Urothelium cell line (cell line): ENCODE measurements at regions not wholly inside any gene's neighbourhood (a gene's known extent, or its start where the extent isn't known, plus 50 kb on each side); places are given as distances from the start of the nearest gene placed in this dataset.
"Not testable (repeated sequence)": the region's sequence is repeated elsewhere in the genome, so short reads cannot be mapped to it uniquely, and the experiment has no call there.

ENCODE experiments used
- DNase-seq: peaks from one replicate; pipeline ENCODE4 v3.0.0; 2011; ENCODE audit warnings: low spot score, mixed read lengths
- FAIRE-seq: peaks from 2 replicates; lab custom pipeline; 2011; peaks lifted over from hg19 to GRCh38; lab: Jason Lieb, UNC

DNA sequence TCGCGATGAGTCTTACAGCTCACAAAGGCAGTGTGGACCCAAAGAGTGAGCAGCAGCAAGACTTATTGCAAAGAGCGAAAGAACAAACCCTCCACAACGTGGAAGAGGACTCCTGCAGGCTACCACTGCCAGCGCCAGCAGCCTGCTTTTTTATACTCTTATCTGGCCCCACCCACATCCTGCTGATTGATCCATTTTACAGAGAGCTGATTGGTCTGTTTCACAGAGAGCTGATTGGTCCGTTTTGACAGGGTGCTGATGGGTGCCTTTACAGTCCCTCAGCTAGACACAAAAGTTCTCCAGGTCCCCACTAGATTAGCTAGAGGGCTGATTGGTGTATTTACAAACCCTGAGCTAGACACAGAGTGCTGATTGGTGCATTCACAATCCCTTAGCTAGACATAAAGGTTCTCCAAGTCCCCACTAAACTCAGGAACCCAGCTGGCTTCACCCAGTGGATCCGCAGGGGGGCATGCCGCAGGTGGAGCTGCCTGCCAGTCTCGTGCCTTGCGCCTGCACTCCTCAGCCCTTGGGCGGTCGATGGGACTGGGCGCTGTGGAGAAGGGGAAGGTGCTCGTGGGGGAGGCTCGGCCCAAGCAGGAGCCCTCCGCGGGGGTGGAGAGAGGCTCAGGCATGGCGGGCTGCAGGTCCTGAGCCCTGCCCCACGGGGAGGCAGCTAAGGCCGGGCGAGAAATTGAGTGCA is 75.7 kb downstream of the QDPR start:
- FAIRE-seq: not testable (repeated sequence)

GRCh38 chr4:17433827-17434226 is 78.1 kb downstream of the QDPR start:
- DNase-seq: no peak
- FAIRE-seq: no peak

More for the DNA sequence above, 75.7 kb downstream of the QDPR start:
- not testable (repeated sequence) for DNase-seq

- DNase-seq (no peak), FAIRE-seq (no peak)
These were observed 83.9 kb downstream of the QDPR start for GRCh38 chr4:17427991-17428390.

DNA sequence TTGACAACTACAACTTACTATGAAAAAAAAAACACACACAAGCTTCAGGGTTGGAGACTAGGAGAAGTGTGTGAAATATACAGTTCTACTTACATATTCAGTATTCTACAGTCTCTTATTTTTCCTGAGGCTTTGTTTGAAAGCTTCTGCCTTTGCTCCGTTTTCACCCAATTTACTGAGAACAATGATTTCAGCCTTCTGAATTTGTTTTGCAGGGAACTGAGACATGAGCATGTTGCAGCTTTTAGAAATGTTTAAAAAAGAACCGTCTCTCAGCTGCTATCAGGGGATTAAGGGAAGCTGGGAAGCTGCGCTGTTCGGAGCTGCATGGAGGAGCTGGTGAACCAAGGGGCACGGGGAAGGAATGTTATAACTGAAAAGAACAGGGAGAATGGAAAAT is 85.7 kb downstream of the QDPR start:
- no peak for DNase-seq
- no peak for FAIRE-seq

DNA sequence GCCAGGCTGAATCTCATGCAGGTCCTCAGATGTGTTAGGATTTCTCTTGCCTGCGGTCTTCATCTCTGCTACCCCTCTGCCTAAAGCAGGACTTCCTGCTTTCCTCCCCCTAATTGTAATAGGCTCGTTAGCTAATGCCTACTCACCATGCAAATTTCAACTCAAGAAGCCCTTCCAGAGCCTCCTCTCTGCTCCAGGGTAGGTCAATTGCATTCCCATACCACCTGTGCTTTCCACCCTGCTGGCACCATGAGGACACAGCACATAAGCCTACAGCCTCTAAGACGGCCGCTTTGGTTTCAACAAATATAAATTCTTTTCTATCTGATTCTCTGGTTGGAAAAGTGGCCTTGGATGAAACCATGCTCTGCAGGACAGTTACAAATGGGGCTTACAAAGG is 93.9 kb downstream of the QDPR start:
- no peak for FAIRE-seq

GRCh38 chr4:17414392-17414791 is 97.5 kb downstream of the QDPR start:
- DNase-seq (no peak), FAIRE-seq (no peak)

More for the DNA sequence above, 93.9 kb downstream of the QDPR start:
- DNase-seq: no peak

DNA sequence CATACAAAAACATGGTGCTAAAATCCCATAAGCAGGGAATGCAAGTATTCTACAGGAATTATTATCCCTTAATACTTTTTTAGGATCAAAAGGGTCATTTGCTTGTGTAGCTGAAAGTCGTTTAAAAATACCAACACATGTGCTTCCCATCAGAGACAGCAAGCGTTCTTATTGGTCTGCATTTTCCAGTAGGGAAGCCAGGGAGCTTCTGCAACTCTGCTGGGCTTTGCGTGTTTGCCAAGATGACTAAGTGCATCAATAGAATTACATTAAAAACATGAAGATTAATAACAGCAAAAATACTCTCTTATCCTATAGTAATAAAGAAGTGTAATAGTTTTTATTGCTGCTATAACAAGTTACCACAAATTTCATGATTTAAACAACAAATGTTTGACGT is 111.2 kb downstream of the QDPR start:
- DNase-seq: no peak
- no peak for FAIRE-seq

- DNase-seq (no peak), FAIRE-seq (no peak)
These were observed 113.1 kb downstream of the QDPR start for GRCh38 chr4:17398805-17399204.

- DNase-seq (no peak), FAIRE-seq (no peak)
These were observed 113.9 kb downstream of the QDPR start for GRCh38 chr4:17398035-17398434.

GRCh38 chr4:17397611-17398010 is 114.3 kb downstream of the QDPR start:
- FAIRE-seq (no peak), DNase-seq (no peak)

DNA sequence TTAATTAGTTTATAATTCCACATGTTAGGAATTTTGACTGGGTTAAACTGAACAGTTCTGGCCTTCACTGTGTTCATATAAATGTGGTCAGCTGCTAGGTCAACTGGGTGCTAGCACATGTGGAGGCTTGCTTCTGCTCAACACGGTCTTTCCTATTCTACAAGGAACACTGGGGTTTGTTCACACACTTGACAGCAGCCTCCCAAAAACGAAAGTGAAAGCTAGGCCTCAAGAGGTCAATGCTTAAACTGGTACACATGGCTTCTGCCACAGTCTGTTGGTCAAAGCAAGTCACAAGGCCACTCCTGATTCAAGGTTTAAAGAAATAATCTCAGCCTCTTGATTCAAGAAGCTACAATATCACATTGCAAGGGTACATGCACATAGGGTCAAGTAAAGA is 126.5 kb downstream of the QDPR start:
- no peak for FAIRE-seq

DNA sequence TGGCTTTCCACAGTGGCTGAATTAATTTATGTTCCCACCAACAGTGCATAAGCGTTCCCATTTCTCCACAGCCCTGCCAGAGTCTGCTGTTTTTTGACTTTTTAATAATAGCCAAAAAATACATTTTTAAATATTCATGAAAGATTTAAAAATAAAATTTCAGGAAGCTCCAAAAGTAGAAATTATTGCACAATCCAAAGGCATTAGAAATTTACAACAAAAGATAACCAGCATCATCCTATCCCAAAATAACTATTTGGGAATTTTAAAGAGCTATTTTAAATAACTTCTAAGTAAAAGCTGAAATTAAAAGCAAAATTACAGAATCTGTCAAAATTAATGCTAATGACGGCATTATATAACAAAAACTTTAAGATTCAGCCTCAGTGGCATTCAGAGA is 131.5 kb downstream of the QDPR start:
- no peak for DNase-seq

More for the DNA sequence above, 126.5 kb downstream of the QDPR start:
- DNase-seq: peak; percentile 18

DNA sequence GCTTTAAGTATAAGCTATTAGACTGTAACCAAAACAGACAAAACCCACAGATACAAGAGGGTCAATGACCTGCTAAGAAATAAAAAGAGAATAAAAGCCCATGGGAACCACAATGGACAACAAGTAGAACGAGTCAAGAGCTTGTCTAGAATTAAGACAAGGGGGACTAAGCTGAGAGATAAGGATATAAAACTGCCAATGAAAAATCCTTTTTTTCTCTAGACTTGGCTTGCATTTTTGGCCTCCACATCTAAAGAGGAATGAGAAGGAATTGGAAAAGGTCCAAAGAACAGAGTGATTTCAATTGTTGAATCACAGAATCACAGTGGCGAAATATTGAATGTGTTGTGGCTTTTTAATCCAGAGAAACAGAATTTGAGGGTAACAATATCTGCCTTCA is 135.7 kb downstream of the QDPR start:
- DNase-seq (no peak), FAIRE-seq (no peak)

More for the DNA sequence above, 131.5 kb downstream of the QDPR start:
- no peak for FAIRE-seq

- DNase-seq: no peak
- FAIRE-seq: no peak
These were observed 138.2 kb downstream of the QDPR start for GRCh38 chr4:17373666-17374065.

- FAIRE-seq: no peak
These were observed 141.1 kb downstream of the QDPR start for GRCh38 chr4:17370818-17371217.

GRCh38 chr4:17368408-17368807 is 143.5 kb downstream of the QDPR start:
- FAIRE-seq (no peak), DNase-seq (no peak)

More at GRCh38 chr4:17370818-17371217, 141.1 kb downstream of the QDPR start:
- DNase-seq: no peak

DNA sequence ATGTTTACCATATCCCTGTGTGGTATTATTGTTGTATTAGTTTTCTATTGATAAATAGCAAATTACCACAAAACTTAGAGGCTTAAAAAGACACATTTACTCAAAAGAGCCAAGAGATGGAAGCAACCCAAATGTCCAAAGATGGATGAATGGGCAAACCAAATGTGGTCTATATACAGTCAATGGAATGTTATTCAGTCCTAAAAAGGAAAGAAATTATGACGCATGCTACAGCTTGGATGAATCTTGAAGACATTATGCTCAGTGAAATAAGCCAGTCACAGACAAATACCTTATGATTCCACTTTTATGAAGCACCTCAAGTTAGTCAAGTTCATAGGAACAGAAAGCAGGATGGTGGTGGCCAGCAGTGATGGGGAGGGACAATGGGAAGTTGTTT is 144.7 kb downstream of the QDPR start:
- DNase-seq (no peak), FAIRE-seq (no peak)

DNA sequence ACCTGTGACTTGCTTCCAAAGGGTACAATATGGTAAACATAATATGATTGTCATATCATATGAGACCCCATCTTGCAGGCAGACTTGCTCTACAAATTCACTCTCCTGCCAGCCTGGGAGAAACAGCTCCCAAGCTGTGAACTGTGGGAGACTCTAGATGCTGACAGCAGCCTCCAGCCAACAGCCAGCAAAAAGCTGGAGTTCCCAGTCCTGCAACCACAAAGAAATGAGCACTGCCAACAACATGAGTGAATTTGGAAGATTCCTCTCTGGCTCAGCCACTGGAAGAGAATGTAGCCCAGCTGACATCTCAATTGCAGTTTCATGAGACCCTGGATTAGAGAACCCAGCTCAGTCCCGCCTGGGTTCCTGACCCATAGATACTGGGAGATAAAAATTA is 145.4 kb downstream of the QDPR start:
- no peak for DNase-seq
- no peak for FAIRE-seq

GRCh38 chr4:17362430-17362829 is 149.5 kb downstream of the QDPR start:
- no peak for DNase-seq
- FAIRE-seq: no peak

DNA sequence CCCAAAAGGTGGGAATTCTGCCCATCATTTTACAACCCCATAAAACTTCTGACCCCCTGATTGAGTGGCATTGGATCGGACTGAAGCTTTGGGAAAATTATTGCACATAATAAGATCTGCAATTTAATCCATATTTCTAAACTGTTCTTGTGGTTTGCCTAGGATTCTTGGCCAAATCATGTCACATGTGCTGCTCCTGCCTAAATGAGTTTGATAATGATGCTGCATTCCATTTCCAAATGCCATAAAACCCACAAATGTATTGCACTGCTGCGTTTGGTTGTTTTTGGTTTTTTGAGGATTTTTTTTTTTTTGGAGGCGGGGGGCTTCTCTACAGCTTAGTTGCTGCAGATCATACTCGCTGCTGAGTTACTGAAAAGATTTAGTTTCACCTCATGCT is 153.6 kb downstream of the QDPR start:
- DNase-seq: no peak
- FAIRE-seq: no peak

DNA sequence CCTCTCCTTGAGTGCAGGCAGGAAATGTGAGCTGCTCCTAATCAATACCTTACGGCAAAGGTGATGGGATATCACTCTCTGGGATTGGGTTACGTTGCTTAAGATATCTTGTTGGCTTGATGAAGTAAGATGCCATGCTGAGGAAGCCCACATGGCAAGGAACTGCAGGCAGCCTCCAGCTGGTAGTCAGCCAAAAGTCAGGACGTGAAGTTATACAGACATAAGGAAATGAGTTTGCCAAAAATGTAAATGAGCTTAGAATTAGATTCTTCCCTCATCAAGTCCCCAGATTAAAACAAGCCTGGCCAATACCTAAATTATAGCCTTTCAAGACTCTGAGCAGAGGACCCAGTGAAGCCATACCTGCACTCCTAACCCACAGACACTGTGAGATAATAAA is 155.0 kb downstream of the QDPR start:
- FAIRE-seq (no peak), DNase-seq (no peak)

DNA sequence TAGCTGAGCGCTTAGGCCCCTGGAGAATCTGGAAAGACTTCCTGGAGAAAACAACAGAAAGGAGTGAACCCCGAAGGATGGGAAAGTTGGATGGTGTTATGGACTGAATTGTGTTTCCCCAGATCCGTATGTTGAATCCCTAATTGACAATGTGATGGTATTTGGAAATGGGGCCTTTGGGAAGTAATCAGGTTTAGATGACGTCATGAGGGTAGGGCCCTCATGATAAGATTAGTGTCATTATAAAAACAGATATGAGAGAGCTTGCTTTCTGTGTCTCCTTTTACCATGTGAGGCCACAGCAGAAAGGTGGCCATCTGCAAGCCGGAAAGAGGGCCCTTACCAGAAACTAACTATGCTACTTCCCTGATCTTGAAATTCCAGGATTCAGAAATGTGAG is 159.5 kb downstream of the QDPR start:
- FAIRE-seq: no peak
- DNase-seq: no peak

DNA sequence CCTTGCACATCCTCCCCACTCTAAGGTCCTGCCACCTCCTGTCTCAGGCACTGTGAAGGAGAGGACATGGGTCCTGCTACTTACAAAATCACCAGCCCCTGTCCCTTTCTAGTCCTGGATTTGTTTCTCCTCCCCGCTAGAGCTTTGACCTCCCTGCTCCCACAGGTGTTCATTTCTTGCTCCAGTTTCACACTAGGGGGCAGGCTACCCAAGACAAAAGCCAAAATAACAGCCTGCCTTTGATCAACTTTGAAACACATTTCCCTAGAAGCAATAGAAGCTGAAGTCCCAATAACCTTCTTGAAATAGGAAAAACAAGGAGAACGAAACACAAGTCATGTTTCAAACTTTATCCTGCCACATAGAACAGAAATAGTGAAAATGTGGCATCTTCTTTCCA is 164.4 kb downstream of the QDPR start:
- DNase-seq: peak; percentile 7
- no peak for FAIRE-seq
